ENCODE measurements at regions not wholly inside any gene's neighbourhood (a gene's known extent, or its start where the extent isn't known, plus 50 kb on each side); places are given as distances from the start of the nearest gene placed in this dataset.

- DNase-seq: no peak
Measured at GRCh38 chr2:7906431-7906830, 775.4 kb upstream of the ID2 start.

GRCh38 chr2:7907041-7907440 lies 774.8 kb upstream of the ID2 start:
- DNase-seq: no peak

GRCh38 chr2:7910752-7911151 lies 771.1 kb upstream of the ID2 start:
- DNase-seq: no peak

- DNase-seq: no peak
Measured at GRCh38 chr2:7911196-7911595, 770.7 kb upstream of the ID2 start.

GRCh38 chr2:7913974-7914373 lies 767.9 kb upstream of the ID2 start:
- DNase-seq: no peak

GRCh38 chr2:7915302-7916091 lies 766.4 kb upstream of the ID2 start:
- no peak for DNase-seq

- DNase-seq: no peak
Measured at GRCh38 chr2:7916670-7917069, 765.2 kb upstream of the ID2 start.

- DNase-seq: no peak
Measured at GRCh38 chr2:7919510-7919909, 762.3 kb upstream of the ID2 start.

GRCh38 chr2:7924023-7924762 lies 757.7 kb upstream of the ID2 start:
- no peak for DNase-seq

GRCh38 chr2:7925506-7925905 lies 756.4 kb upstream of the ID2 start:
- DNase-seq: no peak

GRCh38 chr2:7927691-7928090 lies 754.2 kb upstream of the ID2 start:
- no peak for DNase-seq

GRCh38 chr2:7929281-7929680 lies 752.6 kb upstream of the ID2 start:
- DNase-seq: no peak

GRCh38 chr2:7930800-7931635 lies 750.8 kb upstream of the ID2 start:
- no peak for DNase-seq

- DNase-seq: no peak
Measured at GRCh38 chr2:7931808-7932207, 750.0 kb upstream of the ID2 start.

GRCh38 chr2:7933672-7934071 lies 748.2 kb upstream of the ID2 start:
- DNase-seq: no peak

GRCh38 chr2:7934476-7934875 lies 747.4 kb upstream of the ID2 start:
- no peak for DNase-seq

- DNase-seq: no peak
Measured at GRCh38 chr2:7937082-7937481, 744.8 kb upstream of the ID2 start.

- no peak for DNase-seq
Measured at GRCh38 chr2:7940723-7941122, 741.1 kb upstream of the ID2 start.

GRCh38 chr2:7943446-7943845 lies 738.4 kb upstream of the ID2 start:
- no peak for DNase-seq

- no peak for DNase-seq
Measured at GRCh38 chr2:7945026-7945425, 736.8 kb upstream of the ID2 start.

GRCh38 chr2:7950035-7950612 lies 731.7 kb upstream of the ID2 start:
- DNase-seq: no peak

GRCh38 chr2:7951001-7951400 lies 730.9 kb upstream of the ID2 start:
- DNase-seq: no peak

GRCh38 chr2:7951490-7951889 lies 730.4 kb upstream of the ID2 start:
- DNase-seq: no peak
